ENCODE measurements at regions not wholly inside any gene's neighbourhood (a gene's known extent, or its start where the extent isn't known, plus 50 kb on each side); places are given as distances from the start of the nearest gene placed in this dataset.

DNA sequence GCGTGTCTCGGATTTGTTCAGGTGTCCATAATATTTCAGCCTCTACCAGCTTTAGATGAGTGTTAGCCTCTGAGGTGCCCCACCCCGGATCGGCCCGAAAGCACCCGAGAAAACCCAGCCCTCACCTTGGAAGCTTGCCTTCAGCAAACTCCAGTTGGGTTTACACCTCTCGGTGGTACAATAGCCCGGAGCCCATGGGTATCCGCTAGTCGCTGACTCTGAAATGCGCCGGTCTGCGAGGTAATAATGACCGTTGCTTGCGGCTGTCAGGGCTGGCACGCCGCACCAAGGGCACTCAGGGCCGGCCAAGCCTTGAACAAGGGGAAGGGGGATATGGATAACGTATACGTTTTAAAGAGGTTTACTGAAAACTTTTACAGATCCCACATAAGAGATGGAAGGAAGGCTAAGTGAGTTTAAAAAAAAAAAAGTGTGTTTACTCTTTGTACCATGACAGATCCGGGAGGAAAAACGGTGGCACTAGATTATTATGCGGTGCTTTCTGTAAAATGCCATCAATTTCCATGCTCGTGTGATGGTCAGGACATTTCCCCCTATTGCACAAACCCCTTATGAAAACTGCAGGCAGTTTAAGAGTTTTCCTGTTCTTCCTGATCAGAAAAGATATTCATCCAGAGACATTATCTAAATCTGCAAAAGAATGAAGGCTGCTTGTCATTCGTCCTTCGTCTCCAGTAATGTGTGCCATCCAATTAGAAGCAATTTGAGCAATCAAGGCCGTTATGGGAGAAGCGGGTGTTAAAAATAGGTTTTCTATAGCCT, 124.2 kb downstream of the TMEM161B start:
- H3K36me3 Mint-ChIP-seq, result peaks cover 2% of the 10 kb centered on the region
- POLR2A ChIA-PET, result no interaction called here
- peaks cover 22% of the 10 kb centered on the region for H3K4me1 Mint-ChIP-seq
- no peak overlapping the region for H3K4me3 Mint-ChIP-seq
- no peaks in the 10 kb centered on the region for H3K9me3 Mint-ChIP-seq
- peaks cover 19% of the 10 kb centered on the region for H3K27me3 Mint-ChIP-seq
- ATAC-seq (ENCODE audit: low read depth) (no peak), DNase-seq (peak; percentile 32)
- no peak overlapping the region for H3K27ac Mint-ChIP-seq

DNA sequence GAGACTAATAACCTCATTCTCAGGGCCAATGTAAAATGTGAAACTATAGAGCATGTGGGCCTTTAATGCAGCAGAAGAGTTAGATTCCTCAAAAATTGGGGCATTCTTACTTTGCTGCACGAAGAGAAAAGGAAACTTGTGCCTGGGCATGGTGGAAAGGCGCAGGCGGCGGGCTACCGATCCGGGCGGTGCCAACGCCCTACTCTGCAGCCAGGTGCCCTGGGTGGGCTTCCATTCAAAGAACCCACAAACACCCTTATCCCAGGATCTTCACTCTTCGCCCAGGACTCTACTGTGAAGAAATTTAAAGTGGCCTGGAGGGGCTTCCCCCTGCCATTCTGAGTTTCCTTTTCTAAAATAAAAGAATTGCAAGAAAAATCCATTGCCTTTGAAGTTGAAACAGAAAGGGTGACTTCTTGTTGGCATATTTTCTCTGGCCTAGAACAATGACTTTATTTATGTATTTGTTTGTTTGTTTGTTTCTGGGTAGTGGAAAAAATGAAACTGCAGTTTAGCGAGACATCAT, 124.9 kb downstream of the TMEM161B start:
- Mint-ChIP-seq H3K4me1 (peaks cover 22% of the 10 kb centered on the region), H3K27ac (no peak overlapping the region), H3K4me3 (no peak overlapping the region), H3K27me3 (peaks cover 17% of the 10 kb centered on the region), H3K36me3 (peaks cover 2% of the 10 kb centered on the region), H3K9me3 (no peaks in the 10 kb centered on the region)
- DNase-seq, result no peak
- ATAC-seq (ENCODE audit: low read depth), result no peak
- POLR2A ChIA-PET, result no interaction called here

DNA sequence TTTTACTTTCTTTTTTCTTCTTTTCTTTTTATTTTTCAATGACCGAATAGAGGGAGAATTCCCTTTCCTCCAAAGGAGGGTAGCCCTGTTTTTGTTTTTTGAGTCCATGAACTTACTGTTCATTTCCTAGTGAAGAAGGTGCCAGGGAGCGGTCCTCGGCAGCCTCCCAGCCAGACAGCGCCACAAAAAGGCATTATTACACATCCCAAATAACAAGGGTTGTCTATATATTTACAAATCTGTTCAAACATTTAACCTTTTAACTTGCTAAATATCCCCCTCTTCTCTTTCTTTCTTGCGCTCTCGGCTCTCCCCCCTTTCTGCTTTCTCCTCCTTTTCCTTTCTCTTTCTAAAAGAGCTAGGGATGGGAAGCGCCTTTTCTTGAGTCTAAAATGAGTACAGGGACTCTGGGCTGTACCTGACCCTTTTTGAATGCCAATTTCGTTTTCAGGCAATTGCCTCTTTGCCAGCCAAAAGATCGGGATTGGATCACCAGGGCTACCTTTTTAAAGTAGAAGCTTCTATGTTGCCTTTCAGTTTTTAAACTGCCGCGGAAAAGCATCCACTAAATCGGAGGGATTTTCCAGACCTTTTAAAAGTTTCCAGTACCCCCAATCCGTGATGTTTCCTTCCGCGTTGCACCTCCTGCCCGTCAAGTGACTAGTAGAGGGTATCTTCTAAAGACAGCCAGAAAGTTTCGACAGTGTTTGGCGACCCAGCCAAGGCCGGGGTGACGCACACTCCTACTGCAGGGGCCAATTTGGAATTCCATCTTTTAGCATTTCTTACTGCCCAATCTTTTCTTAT, 125.6 kb downstream of the TMEM161B start:
- DNase-seq (no peak), ATAC-seq (ENCODE audit: low read depth) (no peak)
- Mint-ChIP-seq H3K27me3 (peaks cover 16% of the 10 kb centered on the region), H3K36me3 (peaks cover 2% of the 10 kb centered on the region), H3K9me3 (no peaks in the 10 kb centered on the region), H3K4me3 (no peak overlapping the region), H3K27ac (no peak overlapping the region), H3K4me1 (peaks cover 22% of the 10 kb centered on the region)
- POLR2A ChIA-PET, result no interaction called here

DNA sequence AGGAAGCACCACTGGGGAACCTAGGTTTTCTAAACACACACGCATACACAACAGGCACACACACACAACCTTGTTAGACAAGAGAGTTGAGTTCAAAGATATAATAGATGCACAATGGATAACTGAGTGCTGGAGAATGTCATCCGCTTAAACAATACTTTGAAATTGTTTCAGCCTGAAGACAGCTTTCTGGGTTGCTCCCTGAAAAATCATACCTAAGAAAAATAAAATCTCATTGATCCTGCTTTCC, 126.1 kb downstream of the TMEM161B start:
- H3K36me3 Mint-ChIP-seq, result peaks cover 2% of the 10 kb centered on the region
- POLR2A ChIA-PET, result no interaction called here
- H3K9me3 Mint-ChIP-seq, result no peaks in the 10 kb centered on the region
- DNase-seq (no peak), ATAC-seq (ENCODE audit: low read depth) (no peak)
- peaks cover 22% of the 10 kb centered on the region for H3K4me1 Mint-ChIP-seq
- H3K27ac Mint-ChIP-seq, result no peak overlapping the region
- H3K4me3 Mint-ChIP-seq, result no peak overlapping the region
- H3K27me3 Mint-ChIP-seq, result peaks cover 12% of the 10 kb centered on the region

DNA sequence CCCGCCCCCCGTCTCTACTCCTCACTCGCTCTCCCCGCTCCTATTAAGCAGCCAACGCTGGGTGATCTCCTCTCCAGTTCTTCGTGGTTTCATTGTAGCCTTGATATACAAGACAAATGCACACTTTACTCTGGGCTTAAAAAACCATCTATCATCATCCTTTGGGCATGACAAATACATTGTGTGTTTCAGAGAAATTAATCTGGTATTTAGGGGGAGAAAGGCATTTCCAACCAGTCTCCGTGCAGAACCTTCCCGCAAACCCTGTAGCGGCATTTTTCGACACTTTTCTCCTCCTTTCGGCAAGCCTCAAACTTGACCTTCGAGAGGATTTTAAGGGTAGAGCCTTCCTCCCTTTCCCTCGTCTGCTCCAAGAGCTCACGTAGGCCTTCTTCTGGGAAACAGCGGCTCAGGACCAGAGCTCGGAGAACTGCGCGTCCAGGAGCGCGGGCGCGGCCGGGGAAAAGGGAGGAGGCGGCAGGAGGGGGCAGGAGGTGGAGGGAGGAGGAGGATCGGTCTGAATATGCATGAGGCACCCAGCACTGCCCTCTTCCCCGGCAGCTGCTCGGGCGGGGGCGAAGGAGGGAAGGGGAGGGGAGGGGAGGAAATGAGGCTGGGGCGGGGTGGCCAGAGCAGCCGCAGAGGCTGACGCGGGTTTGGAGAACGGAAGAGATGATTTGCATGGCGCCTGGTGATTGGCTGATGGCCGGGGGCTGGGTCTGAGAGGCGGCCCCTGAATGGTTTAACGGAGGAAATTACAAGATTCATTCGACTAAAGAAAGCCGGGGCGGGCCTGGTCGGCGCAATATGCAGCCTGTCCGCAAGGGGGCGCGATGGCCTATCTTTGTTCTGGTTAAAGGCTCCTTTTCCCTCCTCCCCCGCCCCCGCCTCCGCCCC, 127.5 kb downstream of the TMEM161B start:
- POLR2A ChIA-PET, result no interaction called here
- peak; percentile 94 for ATAC-seq (ENCODE audit: low read depth)
- peaks cover 2% of the 10 kb centered on the region for H3K36me3 Mint-ChIP-seq

DNA sequence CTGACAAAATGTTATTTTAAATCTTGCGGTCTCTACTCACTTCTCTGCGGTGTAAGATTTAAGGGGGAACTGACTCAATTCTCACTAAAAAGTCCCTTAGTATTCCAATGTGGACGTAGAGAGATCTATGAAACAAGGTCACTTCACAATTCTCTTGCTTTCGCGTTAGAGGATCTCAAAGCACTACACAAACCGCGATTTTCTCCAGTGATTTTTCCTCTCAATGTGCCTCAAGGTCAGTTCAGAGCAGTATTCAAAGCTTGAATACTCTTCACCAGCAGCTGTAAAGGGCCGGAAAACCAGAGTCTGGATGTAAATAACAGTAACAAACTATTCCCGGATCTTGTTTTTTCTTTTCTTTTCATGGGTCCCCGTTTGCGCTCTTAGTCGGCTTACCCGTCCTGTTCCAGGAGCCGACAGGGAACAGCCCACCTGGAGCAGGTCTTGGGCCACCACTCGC, 128.2 kb downstream of the TMEM161B start:
- DNase-seq, result no peak
- peaks cover 17% of the 10 kb centered on the region for H3K4me1 Mint-ChIP-seq
- H3K36me3 Mint-ChIP-seq, result peaks cover 2% of the 10 kb centered on the region
- no peak for ATAC-seq (ENCODE audit: low read depth)
- no peaks in the 10 kb centered on the region for H3K9me3 Mint-ChIP-seq
- peaks cover 9% of the 10 kb centered on the region for H3K27me3 Mint-ChIP-seq
- H3K4me3 Mint-ChIP-seq, result no peak overlapping the region
- POLR2A ChIA-PET, result no interaction called here
- no peak overlapping the region for H3K27ac Mint-ChIP-seq

More for the DNA sequence above, 127.5 kb downstream of the TMEM161B start:
- no peak overlapping the region for H3K27ac Mint-ChIP-seq
- H3K4me1 Mint-ChIP-seq, result peaks cover 22% of the 10 kb centered on the region
- peak; percentile 94 for DNase-seq
- H3K9me3 Mint-ChIP-seq, result no peaks in the 10 kb centered on the region
- peaks cover 9% of the 10 kb centered on the region for H3K27me3 Mint-ChIP-seq
- H3K4me3 Mint-ChIP-seq, result no peak overlapping the region

DNA sequence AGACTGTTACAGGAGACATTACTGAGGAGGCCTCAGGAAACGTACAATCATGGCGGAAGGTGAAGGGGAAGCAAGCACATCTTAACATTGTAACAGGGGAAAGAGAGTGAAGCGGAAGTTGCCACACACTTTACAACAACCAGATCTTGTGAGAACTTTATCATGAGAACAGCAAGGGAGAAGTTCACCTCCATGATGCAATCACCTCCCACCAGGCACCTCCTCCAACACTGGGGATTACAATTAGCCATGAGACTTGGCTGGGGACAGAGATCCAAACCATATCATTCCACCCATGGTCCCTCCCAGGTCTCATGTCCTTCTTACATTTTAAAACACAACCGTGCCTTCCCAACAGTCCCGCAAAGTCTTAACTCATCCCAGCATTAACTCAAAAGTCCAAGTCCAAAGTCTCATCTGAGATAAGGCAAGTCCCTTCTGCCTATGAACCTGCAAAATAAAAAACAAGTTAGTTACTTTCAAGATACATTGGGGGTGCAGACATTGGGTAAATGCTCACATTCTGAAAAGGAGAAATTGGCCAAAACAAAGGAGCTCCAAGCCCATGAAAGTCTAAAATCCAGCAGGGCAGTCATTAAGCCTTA, 138.3 kb downstream of the TMEM161B start:
- no peak overlapping the region for H3K4me3 Mint-ChIP-seq
- peaks cover 1% of the 10 kb centered on the region for H3K9me3 Mint-ChIP-seq
- no peaks in the 10 kb centered on the region for H3K36me3 Mint-ChIP-seq
- DNase-seq, result no peak
- no peaks in the 10 kb centered on the region for H3K4me1 Mint-ChIP-seq
- H3K27me3 Mint-ChIP-seq, result peaks cover 10% of the 10 kb centered on the region
- POLR2A ChIA-PET, result no interaction called here
- no peak for ATAC-seq (ENCODE audit: low read depth)
- no peak overlapping the region for H3K27ac Mint-ChIP-seq

DNA sequence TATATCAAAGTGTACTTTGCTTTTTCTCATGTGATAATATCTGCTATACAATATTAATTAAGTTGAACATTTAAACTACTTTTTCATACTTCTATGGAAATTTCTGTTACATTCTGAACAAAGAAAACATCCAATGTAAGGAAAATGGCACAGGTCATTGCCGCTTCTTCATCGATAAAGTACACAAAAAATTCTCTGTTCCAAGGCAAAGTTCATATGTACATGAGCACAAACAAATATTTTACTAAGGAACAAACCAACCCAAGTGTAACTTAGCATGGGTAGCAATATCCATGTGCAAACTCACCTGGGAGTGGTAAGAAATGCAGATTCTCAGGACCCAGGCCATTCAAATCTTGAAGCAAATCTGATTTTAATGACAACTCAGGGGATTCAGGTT, 139.8 kb downstream of the TMEM161B start:
- ATAC-seq (ENCODE audit: low read depth) (no peak), DNase-seq (no peak)
- Mint-ChIP-seq H3K4me1 (no peaks in the 10 kb centered on the region), H3K27ac (no peak overlapping the region), H3K9me3 (peaks cover 1% of the 10 kb centered on the region), H3K27me3 (peaks cover 10% of the 10 kb centered on the region), H3K36me3 (no peaks in the 10 kb centered on the region), H3K4me3 (no peak overlapping the region)
- POLR2A ChIA-PET, result no interaction called here

DNA sequence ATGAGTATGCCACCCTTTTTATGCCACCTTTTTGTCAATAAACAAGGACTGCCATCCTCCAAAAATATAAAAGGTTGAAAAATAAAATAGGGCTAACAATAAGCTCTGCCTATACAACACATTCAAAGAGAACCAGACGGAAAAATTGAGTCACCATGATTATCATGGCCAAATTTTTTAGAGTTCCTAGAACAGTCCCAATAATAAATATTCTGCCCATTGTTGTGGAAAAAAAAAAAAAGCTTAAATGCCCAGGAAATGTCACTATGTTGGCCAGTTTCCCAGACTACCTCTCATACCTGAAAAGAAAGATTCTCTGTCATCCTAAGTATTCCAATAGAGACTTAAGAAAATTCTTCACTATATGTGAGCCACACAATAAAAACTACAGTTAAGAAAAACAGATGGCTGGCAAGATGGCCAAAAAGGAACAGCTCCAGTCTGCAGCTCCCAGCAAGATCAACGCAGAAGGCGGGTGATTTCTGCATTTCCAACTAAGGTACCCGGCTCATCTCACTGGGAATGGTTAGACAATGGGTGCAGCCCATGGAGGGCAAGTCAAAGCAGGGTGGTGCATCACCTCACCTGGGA, 149.0 kb downstream of the TMEM161B start:
- no peak overlapping the region for H3K27ac Mint-ChIP-seq
- H3K36me3 Mint-ChIP-seq, result no peaks in the 10 kb centered on the region
- ATAC-seq (ENCODE audit: low read depth) (no peak), DNase-seq (no peak)
- POLR2A ChIA-PET, result no interaction called here
- no peaks in the 10 kb centered on the region for H3K4me1 Mint-ChIP-seq
- no peak overlapping the region for H3K4me3 Mint-ChIP-seq
- peaks cover 2% of the 10 kb centered on the region for H3K27me3 Mint-ChIP-seq
- H3K9me3 Mint-ChIP-seq, result no peaks in the 10 kb centered on the region

DNA sequence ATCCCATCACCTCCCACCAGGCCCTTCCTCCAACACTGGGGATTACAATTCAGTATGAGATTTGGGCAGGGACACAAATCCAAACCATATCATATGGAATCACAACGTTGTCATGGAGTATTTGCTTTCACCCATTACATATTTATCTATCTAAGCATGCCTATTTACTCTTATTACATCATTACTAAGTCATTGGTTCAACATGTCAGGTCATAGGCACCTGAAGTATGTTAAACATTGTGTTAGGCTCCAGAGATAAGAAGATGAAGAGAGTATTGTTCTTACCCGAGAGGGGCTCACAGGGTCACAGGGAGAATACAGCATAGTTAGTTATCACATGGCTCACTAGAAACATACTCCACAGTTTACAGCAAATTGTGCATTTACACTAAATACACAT, 150.5 kb downstream of the TMEM161B start:
- Mint-ChIP-seq H3K27me3 (peaks cover 2% of the 10 kb centered on the region), H3K9me3 (no peaks in the 10 kb centered on the region), H3K36me3 (no peaks in the 10 kb centered on the region), H3K27ac (no peak overlapping the region), H3K4me1 (no peaks in the 10 kb centered on the region), H3K4me3 (no peak overlapping the region)
- POLR2A ChIA-PET, result no interaction called here
- DNase-seq, result no peak
- ATAC-seq (ENCODE audit: low read depth), result no peak

DNA sequence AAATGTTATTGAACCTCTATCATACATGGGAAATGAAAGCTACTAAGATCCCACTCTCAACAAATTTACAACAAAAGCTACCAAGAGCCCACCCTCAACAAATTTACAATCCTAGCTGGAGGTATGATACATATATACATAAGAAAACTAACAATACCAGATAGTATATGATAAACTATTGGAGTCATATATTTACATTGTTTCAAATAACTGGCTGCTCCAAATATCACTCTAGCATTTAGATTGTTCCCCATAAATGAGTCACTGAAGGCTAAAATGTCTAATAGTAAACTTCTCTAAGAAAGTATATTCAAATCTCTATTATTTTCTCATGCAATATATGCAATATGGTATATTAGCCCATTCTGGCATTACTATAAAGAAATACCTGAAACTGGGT, 151.1 kb downstream of the TMEM161B start:
- POLR2A ChIA-PET, result no interaction called here
- Mint-ChIP-seq H3K36me3 (no peaks in the 10 kb centered on the region), H3K4me3 (no peak overlapping the region), H3K9me3 (no peaks in the 10 kb centered on the region), H3K27me3 (peaks cover 2% of the 10 kb centered on the region), H3K4me1 (no peaks in the 10 kb centered on the region), H3K27ac (no peak overlapping the region)
- DNase-seq (no peak), ATAC-seq (ENCODE audit: low read depth) (no peak)

DNA sequence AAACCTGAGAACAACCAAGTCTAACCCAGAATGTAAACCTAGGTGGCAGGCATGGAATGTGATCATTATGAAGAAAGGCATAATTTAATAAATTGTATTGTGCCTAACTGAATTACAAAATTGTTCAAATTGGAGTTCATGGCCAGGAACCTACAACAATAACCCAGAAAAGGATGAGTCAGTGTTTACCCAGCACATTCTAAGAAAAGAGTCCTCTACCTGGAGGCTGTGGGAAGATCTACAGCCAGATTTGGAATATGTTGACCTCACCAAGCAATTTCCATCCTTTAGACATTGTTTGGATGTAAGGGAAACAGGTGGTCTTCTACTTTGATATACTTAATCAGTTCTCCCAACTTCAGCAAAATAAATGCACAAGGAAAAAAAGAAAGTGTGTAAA, 152.2 kb downstream of the TMEM161B start:
- Mint-ChIP-seq H3K4me1 (no peaks in the 10 kb centered on the region), H3K27ac (no peak overlapping the region), H3K36me3 (no peaks in the 10 kb centered on the region), H3K27me3 (peaks cover 2% of the 10 kb centered on the region), H3K4me3 (no peak overlapping the region), H3K9me3 (no peaks in the 10 kb centered on the region)
- no peak for DNase-seq
- POLR2A ChIA-PET, result no interaction called here
- ATAC-seq (ENCODE audit: low read depth), result no peak

DNA sequence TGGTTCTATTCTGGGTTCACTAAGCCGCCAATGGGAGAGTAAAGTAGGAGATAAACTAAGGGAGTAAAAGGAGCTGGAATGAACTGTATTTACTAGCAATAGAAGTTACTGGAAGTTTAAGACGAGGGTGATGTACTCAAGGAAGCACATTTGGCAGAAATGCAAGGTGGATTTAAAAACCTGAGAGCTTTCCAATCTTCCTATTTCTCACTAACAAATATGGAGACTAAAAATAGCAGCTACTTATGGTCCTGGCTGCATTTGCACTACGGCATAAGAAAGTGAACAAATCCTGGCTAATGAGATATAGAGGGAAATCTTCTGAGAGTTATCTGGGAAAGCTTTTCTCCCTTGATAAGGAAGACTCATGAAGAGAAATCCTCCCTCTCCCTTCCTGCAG, 153.4 kb downstream of the TMEM161B start:
- H3K9me3 Mint-ChIP-seq, result no peaks in the 10 kb centered on the region
- H3K4me1 Mint-ChIP-seq, result no peaks in the 10 kb centered on the region
- no peak overlapping the region for H3K27ac Mint-ChIP-seq
- POLR2A ChIA-PET, result no interaction called here
- DNase-seq, result no peak
- peaks cover 2% of the 10 kb centered on the region for H3K27me3 Mint-ChIP-seq
- ATAC-seq (ENCODE audit: low read depth), result no peak
- H3K36me3 Mint-ChIP-seq, result no peaks in the 10 kb centered on the region
- H3K4me3 Mint-ChIP-seq, result no peak overlapping the region

Measured in activated naive CD8-positive, alpha-beta T cell treated with anti-CD3 and anti-CD28 coated beads, Interleukin-2, amount 10 ng/mL, durations not matched to agents 7 days and 5 days (primary cell).